ENCODE measurements at regions not wholly inside any gene's neighbourhood (a gene's known extent, or its start where the extent isn't known, plus 50 kb on each side); places are given as distances from the start of the nearest gene placed in this dataset.

GRCh38 chr12:125402874-125403789 lies 337.9 kb downstream of the AACS start:
- intact Hi-C loops (cut with DNase I; ENCODE audit: low total_unique reads) = loop anchor here (5.0 kb wide), 1 partner anchor 216 kb away; the partner anchor contains the start of gene TMEM132B
- 17 to 29% (median 24%) methylated on average over 3 of the region's 3 CpGs for WGBS, 5 donors
- Histone ChIP-seq H3K27ac (no peak overlapping the region), H3K27me3 (peaks cover 0 to 18% (median 0%) of the 10 kb centered on the region in 3 donors), H3K9me3 (peaks cover 0 to 31% (median 25%) of the 10 kb centered on the region in 4 donors), H3K36me3 (no peaks in the 10 kb centered on the region), H3K4me3 (no peak overlapping the region), H3K4me1 (no peaks in the 10 kb centered on the region)
- TF ChIP-seq POLR2A (IDR thresholded peaks at IDR 0.05) (no peak), CTCF (IDR thresholded peaks at IDR 0.05) (peak in 4 of 7 experiments; percentile 24 to 54 (median 40))
- DNase-seq = peak in 1 of 2 donors; percentile 33

GRCh38 chr12:125403843-125404242 lies 338.6 kb downstream of the AACS start:
- Histone ChIP-seq H3K27ac (no peak overlapping the region), H3K9me3 (peaks cover 0 to 24% (median 20%) of the 10 kb centered on the region in 4 donors), H3K4me3 (no peak overlapping the region), H3K4me1 (no peaks in the 10 kb centered on the region), H3K27me3 (peaks cover 0 to 18% (median 0%) of the 10 kb centered on the region in 3 donors), H3K36me3 (no peaks in the 10 kb centered on the region)
- no peak for DNase-seq
- intact Hi-C loops (cut with DNase I; ENCODE audit: low total_unique reads) = loop anchor here (5.0 kb wide), 1 partner anchor 217 kb away; the partner anchor contains the start of gene TMEM132B
- WGBS, 5 donors = 63 to 76% (median 70%) methylated on average over 2 of the region's 2 CpGs
- no peak for TF ChIP-seq POLR2AphosphoS5 (IDR thresholded peaks at IDR 0.05)
- no peak for TF ChIP-seq CTCF (IDR thresholded peaks at IDR 0.05)
- no peak for TF ChIP-seq POLR2A (IDR thresholded peaks at IDR 0.05)
- no peak for TF ChIP-seq EP300 (IDR thresholded peaks at IDR 0.05)

- intact Hi-C loops (cut with DNase I; ENCODE audit: low total_unique reads) = no loop called here
- WGBS, 5 donors = 73 to 96% (median 82%) methylated on average over 5 of the region's 5 CpGs
- TF ChIP-seq EP300 (IDR thresholded peaks at IDR 0.05) (no peak), POLR2A (IDR thresholded peaks at IDR 0.05) (no peak), CTCF (IDR thresholded peaks at IDR 0.05) (no peak)
These were observed 340.9 kb downstream of the AACS start for GRCh38 chr12:125406131-125406530.

GRCh38 chr12:125408718-125409117 lies 343.5 kb downstream of the AACS start:
- Histone ChIP-seq H3K27me3 (peaks cover 0 to 18% (median 0%) of the 10 kb centered on the region in 3 donors), H3K4me1 (no peaks in the 10 kb centered on the region), H3K9me3 (no peaks in the 10 kb centered on the region), H3K27ac (no peak overlapping the region), H3K4me3 (no peak overlapping the region), H3K36me3 (no peaks in the 10 kb centered on the region)
- 81 to 91% (median 90%) methylated on average over 3 of the region's 3 CpGs for WGBS, 5 donors
- TF ChIP-seq CTCF (IDR thresholded peaks at IDR 0.05) = no peak
- no peak for TF ChIP-seq EP300 (IDR thresholded peaks at IDR 0.05)
- TF ChIP-seq POLR2AphosphoS5 (IDR thresholded peaks at IDR 0.05) = no peak
- no peak for TF ChIP-seq POLR2A (IDR thresholded peaks at IDR 0.05)
- DNase-seq = no peak
- intact Hi-C loops (cut with DNase I; ENCODE audit: low total_unique reads) = no loop called here

More at GRCh38 chr12:125406131-125406530, 340.9 kb downstream of the AACS start:
- DNase-seq = no peak
- Histone ChIP-seq H3K4me3 (no peak overlapping the region), H3K4me1 (no peaks in the 10 kb centered on the region), H3K9me3 (peaks cover 0 to 15% (median 14%) of the 10 kb centered on the region in 4 donors), H3K27ac (no peak overlapping the region), H3K36me3 (no peaks in the 10 kb centered on the region), H3K27me3 (peaks cover 0 to 18% (median 0%) of the 10 kb centered on the region in 3 donors)

All from stomach (tissue), 8 donors.